ENCODE measurements at regions not wholly inside any gene's neighbourhood (a gene's known extent, or its start where the extent isn't known, plus 50 kb on each side); places are given as distances from the start of the nearest gene placed in this dataset.
"Not testable (repeated sequence)": the region's sequence is repeated elsewhere in the genome, so short reads cannot be mapped to it uniquely, and the experiment has no call there.

DNA sequence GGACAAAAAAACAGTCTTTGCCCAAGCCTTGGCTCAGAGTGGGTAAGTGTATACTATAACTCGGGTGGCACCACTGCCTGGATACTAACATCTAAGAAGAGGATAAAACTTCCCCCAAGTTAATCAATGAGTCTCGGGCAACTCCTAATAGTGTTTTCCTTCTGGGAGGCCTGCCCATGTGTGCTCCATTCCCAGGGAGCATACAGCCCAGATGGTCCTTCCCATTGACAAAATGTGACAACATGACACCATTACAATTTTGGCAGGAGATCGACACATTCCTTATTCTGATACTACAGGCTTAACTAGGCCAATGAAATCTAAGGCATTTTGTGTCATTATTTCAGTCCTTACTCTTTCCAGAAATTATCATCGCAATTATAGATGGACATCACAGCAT lies 52.7 kb upstream of the CRIM1 start:
- no peak for FAIRE-seq

GRCh38 chr2:36301843-36302242 lies 53.7 kb upstream of the CRIM1 start:
- no peak for FAIRE-seq

DNA sequence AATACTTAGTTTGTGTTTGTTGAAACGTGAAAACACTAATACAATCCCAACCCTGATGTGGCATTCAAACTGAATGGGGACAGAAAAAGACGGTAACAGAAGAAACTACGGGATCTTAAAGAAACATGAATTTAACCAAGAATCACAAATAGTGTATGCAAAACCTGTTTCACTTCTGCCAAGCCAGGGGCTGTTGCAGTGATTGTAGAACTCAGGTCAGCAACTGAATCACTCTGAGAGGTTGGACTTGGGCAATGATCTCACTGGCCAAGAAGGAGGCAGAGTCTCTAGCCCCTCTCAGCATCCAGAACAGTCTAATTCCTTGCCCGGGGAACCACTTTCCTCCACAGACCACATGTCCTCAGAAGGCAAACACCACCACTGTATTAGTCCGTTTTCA lies 54.9 kb upstream of the CRIM1 start:
- no peak for FAIRE-seq

- no peak for FAIRE-seq
Measured at GRCh38 chr2:36296798-36297197, 58.8 kb upstream of the CRIM1 start.

DNA sequence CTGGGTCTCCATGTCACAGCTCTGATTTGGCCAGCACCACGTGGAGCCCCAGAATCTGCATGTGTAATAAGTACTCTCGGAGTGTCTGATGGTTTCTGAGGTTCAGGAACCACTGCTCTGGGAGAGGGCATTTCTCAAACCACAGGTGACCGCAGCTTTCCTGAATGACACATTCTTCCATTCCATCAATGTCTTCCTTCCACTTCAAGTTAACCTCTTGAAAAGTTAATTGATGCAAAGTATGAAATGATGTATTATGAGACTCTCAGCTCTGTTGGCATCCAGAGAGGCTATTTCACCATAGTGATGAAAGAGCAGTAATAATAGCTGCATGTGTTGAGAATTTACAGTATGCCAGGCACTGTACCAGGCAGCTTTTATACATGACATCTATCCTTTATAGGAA lies 61.3 kb upstream of the CRIM1 start:
- FAIRE-seq, result no peak

GRCh38 chr2:36290306-36290856 lies 65.2 kb upstream of the CRIM1 start:
- no peak for FAIRE-seq

DNA sequence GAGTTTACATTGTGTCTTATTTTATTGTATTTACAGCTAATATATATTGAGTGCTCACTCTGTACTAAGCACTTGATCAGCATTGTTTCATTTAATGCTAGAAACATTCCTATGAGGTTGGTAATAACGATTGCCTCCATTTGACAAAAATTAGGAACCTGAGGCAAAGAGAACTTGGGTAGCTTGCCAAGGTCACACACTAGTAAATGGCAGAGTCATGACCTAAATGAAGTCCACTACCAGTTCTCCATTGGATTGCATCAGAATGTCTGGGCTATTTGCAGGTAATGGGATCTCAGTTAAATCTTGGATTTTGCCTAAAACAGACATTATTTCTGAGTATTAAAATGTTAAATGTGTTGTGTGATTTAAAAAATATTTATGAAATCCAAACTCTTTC lies 65.8 kb upstream of the CRIM1 start:
- no peak for FAIRE-seq

- no peak for FAIRE-seq
Measured at GRCh38 chr2:36287363-36288275, 68.0 kb upstream of the CRIM1 start.

- FAIRE-seq, result not testable (repeated sequence)
Measured at GRCh38 chr2:36279506-36279905, 76.1 kb upstream of the CRIM1 start.

DNA sequence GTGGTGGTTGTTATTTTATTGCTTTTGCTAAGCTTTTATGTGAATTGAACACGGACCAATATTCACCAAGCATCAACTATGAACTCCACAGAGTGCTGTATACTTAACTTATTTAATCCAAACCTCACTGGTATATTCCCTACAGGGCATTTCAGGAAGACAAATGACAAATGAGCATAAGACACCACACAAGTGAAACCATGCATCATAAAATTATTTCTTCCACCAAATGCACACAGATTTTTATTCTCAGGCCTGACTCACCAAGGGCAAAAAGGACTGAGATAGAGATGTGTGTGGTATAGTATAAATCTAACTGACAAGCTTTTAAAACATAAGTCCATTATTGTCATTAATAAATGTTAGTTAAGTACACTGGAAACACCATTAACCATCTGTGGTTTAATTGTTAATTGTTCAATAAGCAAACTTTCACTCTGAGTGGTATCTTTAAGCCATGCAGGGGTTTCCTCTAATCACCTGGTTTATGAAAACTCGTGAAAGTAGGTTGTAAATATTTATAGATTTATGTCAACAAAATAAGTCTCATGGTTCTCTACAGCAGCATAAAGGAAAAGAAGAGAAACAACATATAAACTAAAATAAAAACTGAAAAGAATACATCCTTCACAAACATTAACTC lies 77.6 kb upstream of the CRIM1 start:
- no peak for FAIRE-seq

- FAIRE-seq, result no peak
Measured at GRCh38 chr2:36277146-36277808, 78.3 kb upstream of the CRIM1 start.

GRCh38 chr2:36271266-36271665 lies 84.3 kb upstream of the CRIM1 start:
- no peak for FAIRE-seq

DNA sequence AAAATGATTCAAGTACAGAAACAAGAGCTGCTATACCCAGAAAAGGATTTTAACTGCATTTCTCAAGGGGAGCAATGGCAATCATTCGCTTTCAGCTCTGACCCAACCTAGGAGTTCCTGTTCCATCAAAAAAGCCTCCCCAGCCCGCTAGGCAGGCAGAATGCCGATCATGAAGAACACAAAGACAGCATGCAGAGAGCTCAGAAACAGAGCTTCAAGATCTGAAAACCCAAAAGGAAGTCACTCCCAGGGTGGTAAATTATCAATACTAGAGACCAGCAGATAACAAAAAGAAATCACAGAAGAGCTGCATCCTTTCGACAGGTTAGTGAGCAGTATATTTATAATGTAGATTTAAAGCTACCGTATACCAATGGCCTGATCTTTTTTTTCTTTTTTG lies 84.8 kb upstream of the CRIM1 start:
- no peak for FAIRE-seq

GRCh38 chr2:36267194-36267593 lies 88.4 kb upstream of the CRIM1 start:
- FAIRE-seq, result no peak

GRCh38 chr2:36266536-36267121 lies 88.9 kb upstream of the CRIM1 start:
- no peak for FAIRE-seq

GRCh38 chr2:36262581-36262980 lies 93.0 kb upstream of the CRIM1 start:
- no peak for FAIRE-seq

DNA sequence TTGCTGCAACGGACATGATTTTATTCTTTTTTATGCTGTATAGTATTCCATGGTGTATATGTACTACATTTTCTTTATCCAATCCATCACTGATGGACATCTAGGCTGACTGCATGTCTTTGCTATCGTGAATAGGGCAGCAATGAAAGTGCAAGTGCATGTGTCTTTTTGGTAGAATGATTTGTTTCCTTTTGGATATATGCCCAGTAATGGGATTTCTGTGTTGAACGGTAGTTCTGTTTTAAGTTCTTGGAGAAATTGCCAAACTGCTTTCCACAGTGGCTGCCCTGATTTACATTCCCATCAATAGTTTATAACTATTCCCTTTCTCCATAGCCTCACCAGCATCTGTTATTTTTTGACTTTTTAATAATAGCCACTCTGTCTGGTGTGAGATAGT lies 99.7 kb upstream of the CRIM1 start:
- FAIRE-seq, result no peak

GRCh38 chr2:36253086-36253485 lies 102.5 kb upstream of the CRIM1 start:
- no peak for FAIRE-seq

- FAIRE-seq, result no peak
Measured at GRCh38 chr2:36246320-36246990, 109.1 kb upstream of the CRIM1 start.

- FAIRE-seq, result no peak
Measured at GRCh38 chr2:36245651-36246050, 109.9 kb upstream of the CRIM1 start.

GRCh38 chr2:36238106-36238505 lies 117.5 kb upstream of the CRIM1 start:
- FAIRE-seq, result no peak

DNA sequence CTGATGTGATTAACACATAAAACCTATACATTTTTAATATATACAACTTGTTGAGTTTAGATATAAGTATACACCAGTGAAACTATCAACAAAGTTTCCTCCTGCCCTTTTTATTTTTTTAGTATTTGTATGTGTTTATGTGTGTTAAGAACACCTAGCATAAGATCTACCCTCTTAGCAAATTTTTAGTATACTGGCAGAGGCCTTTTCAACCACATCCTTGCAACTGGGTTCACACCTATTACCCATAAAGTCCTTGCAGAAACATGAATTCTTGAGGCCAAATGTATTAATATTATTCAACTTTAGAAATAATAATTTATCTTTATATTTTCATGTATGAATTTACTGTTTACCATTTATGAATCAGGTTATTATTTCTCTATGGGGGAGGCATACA lies 119.7 kb upstream of the CRIM1 start:
- FAIRE-seq, result no peak

GRCh38 chr2:36235426-36235825 lies 120.2 kb upstream of the CRIM1 start:
- no peak for FAIRE-seq

All from G401.6 (cell line).